Testis (tissue), 2 donors: ENCODE measurements at regions not wholly inside any gene's neighbourhood (a gene's known extent, or its start where the extent isn't known, plus 50 kb on each side); places are given as distances from the start of the nearest gene placed in this dataset.
A peak's percentile ranks its signal among the peaks of the same experiment; 100 is the strongest.

Experiments used
- DNase-seq: peaks from one replicate; pipeline ENCODE4 v3.0.0-alpha.2; 2019
- H3K27ac ChIP-seq, 2 donors: fragments of 200-600 bp; sonication (generic); one replicate each; pipeline ENCODE4 v1.5.1; 2019
- H3K27me3 ChIP-seq: fragments of 200-600 bp; sonication (generic); one replicate; pipeline ENCODE4 v1.5.1; 2019
- H3K36me3 ChIP-seq: fragments of 200-600 bp; sonication (generic); one replicate; pipeline ENCODE4 v1.5.1; 2017; ENCODE audit warnings: low read depth; ENCODE audit errors: missing control alignments
- H3K4me1 ChIP-seq: fragments of 200-600 bp; sonication (generic); one replicate; pipeline ENCODE4 v1.5.1; 2019
- H3K4me3 ChIP-seq, 2 donors: fragments of 200-600 bp; sonication (generic); one replicate each; pipeline ENCODE4 v1.5.1; 2017 to 2019
- H3K9me3 ChIP-seq: fragments of 200-600 bp; sonication (generic); one replicate; pipeline ENCODE4 v1.5.1; 2017
- POLR2A ChIP-seq: fragments of 450-650 bp; IDR thresholded peaks from one replicate; pipeline ENCODE4 v1.6.1; 2017; ENCODE audit warnings: antibody characterized with exemption, mild to moderate bottlenecking, moderate library complexity
- WGBS, 2 donors: methylation state at CpG; one replicate each; pipeline ENCODE4 v1.1.5; 2018; 5-methylcytosine and 5-hydroxymethylcytosine counted together
- intact Hi-C: fragments of 100-400 bp; cut with DNase I; formaldehyde crosslinking; loops from one replicate; pipeline ENCODE4 v1.15.1; 2023; ENCODE audit warnings: low total_unique reads
- TF ChIP-seq, protein P1 (sequence below), 3 experiments: fragments of 450-650 bp in 2 of 3; fragments of 200-600 bp in 1 of 3; sonication (generic) in 1 of 3; IDR thresholded peaks; one replicate each; pipeline ENCODE4 v1.5.1; 2016 to 2019; ENCODE audit warnings: antibody characterized with exemption in 3 of 3, mild to moderate bottlenecking in 2 of 3, moderate library complexity in 1 of 3

DNA sequence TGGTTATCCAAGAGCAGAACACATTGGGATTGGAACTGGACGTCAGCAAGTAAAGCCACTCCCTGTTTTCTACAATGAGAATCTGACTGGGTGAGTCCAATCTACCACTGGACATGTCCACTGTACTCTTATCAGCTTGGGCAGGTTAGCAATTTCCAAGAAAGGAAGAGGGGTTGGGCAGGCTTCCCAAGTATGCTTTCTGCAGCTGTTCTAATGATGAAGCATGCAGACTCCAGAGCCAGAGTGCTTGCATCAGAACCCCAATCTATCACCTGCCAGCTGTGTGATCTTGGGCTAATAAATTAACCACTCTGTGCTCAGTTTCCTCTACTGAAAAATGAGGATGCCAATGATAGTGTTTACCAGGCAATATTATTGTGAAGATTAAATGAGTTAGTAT, 92.0 kb downstream of the EMP1 start:
- Histone ChIP-seq H3K4me1 (no peaks in the 10 kb centered on the region), H3K27ac (no peak overlapping the region), H3K36me3 (no peaks in the 10 kb centered on the region), H3K27me3 (no peaks in the 10 kb centered on the region), H3K9me3 (no peaks in the 10 kb centered on the region), H3K4me3 (no peak overlapping the region)
- no peak for DNase-seq
- intact Hi-C loops = no loop called here
- WGBS, 2 donors = 18 to 19% methylated on average over 1 of the region's 1 CpG
- no peak for TF ChIP-seq POLR2A
- TF ChIP-seq, protein P1, sequence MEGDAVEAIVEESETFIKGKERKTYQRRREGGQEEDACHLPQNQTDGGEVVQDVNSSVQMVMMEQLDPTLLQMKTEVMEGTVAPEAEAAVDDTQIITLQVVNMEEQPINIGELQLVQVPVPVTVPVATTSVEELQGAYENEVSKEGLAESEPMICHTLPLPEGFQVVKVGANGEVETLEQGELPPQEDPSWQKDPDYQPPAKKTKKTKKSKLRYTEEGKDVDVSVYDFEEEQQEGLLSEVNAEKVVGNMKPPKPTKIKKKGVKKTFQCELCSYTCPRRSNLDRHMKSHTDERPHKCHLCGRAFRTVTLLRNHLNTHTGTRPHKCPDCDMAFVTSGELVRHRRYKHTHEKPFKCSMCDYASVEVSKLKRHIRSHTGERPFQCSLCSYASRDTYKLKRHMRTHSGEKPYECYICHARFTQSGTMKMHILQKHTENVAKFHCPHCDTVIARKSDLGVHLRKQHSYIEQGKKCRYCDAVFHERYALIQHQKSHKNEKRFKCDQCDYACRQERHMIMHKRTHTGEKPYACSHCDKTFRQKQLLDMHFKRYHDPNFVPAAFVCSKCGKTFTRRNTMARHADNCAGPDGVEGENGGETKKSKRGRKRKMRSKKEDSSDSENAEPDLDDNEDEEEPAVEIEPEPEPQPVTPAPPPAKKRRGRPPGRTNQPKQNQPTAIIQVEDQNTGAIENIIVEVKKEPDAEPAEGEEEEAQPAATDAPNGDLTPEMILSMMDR (IDR thresholded peaks at IDR 0.05) = no peak

DNA sequence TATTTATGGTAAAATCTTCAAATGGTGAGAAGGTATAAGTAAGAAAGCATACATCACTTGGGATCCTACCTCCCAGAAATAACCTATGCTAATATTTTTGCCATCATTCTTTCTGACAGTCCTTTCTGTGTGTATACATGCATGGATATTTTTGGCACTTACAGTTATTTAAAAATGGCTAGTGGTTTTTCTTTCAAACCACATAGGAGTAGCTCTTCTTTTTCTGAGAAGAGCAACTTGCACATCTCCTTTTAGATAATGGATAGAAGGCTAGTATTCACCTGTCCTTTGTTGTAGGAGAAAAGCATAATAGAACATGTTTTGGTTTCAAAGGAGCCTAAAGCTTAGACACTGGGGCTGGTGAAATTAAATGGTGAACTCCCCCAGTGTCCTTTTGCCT, 87.3 kb downstream of the EMP1 start:
- H3K9me3 ChIP-seq = no peaks in the 10 kb centered on the region
- no peaks in the 10 kb centered on the region for H3K4me1 ChIP-seq
- no peaks in the 10 kb centered on the region for H3K36me3 ChIP-seq
- H3K4me3 ChIP-seq = no peak overlapping the region
- H3K27ac ChIP-seq = no peak overlapping the region
- no peak for DNase-seq
- TF ChIP-seq, protein P1 (IDR thresholded peaks at IDR 0.05) = no peak
- H3K27me3 ChIP-seq = no peaks in the 10 kb centered on the region
- intact Hi-C loops = no loop called here

DNA sequence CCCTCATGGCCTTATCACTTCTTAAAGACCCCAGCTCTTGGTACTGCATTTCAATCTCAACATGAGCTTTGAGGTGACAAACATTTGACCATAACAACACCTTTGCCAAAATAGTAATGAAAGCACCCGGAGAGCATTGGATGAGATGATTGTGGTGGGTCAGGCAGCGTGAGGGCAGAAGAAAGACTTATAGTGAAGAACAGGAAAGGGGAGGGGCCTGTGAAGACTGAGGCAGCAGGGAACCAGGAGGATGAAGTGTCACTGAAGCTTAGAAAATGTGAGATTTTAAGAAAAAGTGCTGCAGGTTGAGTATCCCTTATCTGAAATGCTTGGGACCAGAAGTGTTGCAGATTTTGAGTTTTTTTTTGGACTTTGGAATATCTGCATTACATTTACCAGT, 86.3 kb downstream of the EMP1 start:
- Histone ChIP-seq H3K9me3 (no peaks in the 10 kb centered on the region), H3K27me3 (no peaks in the 10 kb centered on the region), H3K27ac (no peak overlapping the region), H3K4me1 (peaks cover 5% of the 10 kb centered on the region), H3K4me3 (no peak overlapping the region), H3K36me3 (no peaks in the 10 kb centered on the region)
- intact Hi-C loops = no loop called here
- no peak for TF ChIP-seq POLR2A
- TF ChIP-seq, protein P1 (IDR thresholded peaks at IDR 0.05) = no peak
- WGBS, 2 donors = 76 to 90% methylated on average over 2 of the region's 2 CpGs
- DNase-seq = no peak

DNA sequence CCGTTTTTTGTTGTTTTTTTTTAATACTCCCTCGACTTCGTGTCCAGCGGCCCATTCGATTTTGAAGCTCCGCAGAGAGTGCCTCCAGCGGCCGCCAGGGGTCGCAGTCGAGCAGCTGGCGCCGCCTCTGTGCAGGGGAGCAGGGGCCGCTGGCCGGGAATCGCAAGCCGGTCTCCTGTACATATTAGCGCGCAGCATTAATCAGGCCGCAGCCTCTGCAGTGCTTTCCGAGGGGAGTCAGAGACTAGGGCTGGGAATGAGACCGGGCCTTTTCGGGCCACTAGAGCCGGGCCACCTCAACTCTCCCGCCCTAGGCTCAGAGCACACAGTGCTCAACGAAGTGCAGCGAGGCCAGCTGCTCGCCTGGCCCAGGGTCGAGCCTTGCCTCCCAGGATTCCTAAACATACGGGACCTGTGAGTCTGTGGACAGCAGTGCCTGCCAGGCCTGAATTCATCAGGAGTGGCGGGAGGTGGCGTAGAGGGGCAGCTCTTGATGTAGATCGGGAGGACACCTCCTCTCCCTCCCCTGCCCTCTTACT, 81.8 kb downstream of the EMP1 start:
- TF ChIP-seq POLR2A = no peak
- TF ChIP-seq, protein P1 (IDR thresholded peaks at IDR 0.05) = peak; percentile 79 to 98 (median 84)
- WGBS, 2 donors = 11 to 17% methylated on average over 18 to 32 of the region's 32 CpGs
- Histone ChIP-seq H3K27ac (no peak overlapping the region), H3K4me3 (peak overlapping the region in 1 of 2 donors; percentile 18), H3K4me1 (peaks cover 5% of the 10 kb centered on the region), H3K9me3 (no peaks in the 10 kb centered on the region), H3K27me3 (no peaks in the 10 kb centered on the region), H3K36me3 (no peaks in the 10 kb centered on the region)
- peak; percentile 84 for DNase-seq
- intact Hi-C loops = no loop called here

DNA sequence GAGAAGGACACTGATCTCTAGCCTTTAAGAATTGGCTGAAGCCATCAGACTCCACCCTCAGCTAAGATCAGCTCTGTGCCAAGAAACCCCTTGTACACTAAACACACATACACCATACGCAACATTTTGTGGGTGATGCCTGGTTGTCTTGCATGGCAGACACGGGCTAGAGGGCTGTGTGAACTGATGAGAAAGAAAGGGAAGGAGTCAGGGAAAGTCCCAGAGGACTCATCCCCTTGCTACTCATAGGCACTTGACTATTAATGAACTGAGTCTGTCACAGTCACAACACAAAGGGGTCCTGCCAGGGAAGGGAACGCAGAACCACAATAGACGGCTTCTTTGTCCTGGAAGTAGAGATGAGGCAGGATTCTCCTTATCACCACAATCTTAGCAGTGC, 80.8 kb downstream of the EMP1 start:
- DNase-seq = no peak
- no peak overlapping the region for H3K27ac ChIP-seq
- peaks cover 5% of the 10 kb centered on the region for H3K4me1 ChIP-seq
- intact Hi-C loops = no loop called here
- TF ChIP-seq, protein P1 (IDR thresholded peaks at IDR 0.05) = no peak
- TF ChIP-seq POLR2A = no peak
- no peak overlapping the region for H3K4me3 ChIP-seq
- 88 to 95% methylated on average over 4 of the region's 4 CpGs for WGBS, 2 donors
- H3K36me3 ChIP-seq = no peaks in the 10 kb centered on the region
- H3K9me3 ChIP-seq = no peaks in the 10 kb centered on the region
- H3K27me3 ChIP-seq = no peaks in the 10 kb centered on the region
